A673 (cell line): ENCODE measurements at regions not wholly inside any gene's neighbourhood (a gene's known extent, or its start where the extent isn't known, plus 50 kb on each side); places are given as distances from the start of the nearest gene placed in this dataset.

Experiments
- EZH2 ChIP-seq: fragments of 200-600 bp; sonication (generic); IDR thresholded peaks from 2 replicates; pipeline ENCODE4 v1.6.1; 2017; ENCODE audit warnings: borderline replicate concordance, low read depth, mild to moderate bottlenecking, mixed read lengths, antibody characterized with exemption, low read length; ENCODE audit not compliant: poor library complexity, severe bottlenecking
- TF ChIP-seq, protein P1 (sequence below): fragments of 300-800, 200-600 bp; sonication (generic); conservative IDR thresholded peaks from 2 replicates; pipeline ENCODE4 v1.5.1; 2017; ENCODE audit warnings: low read depth, mild to moderate bottlenecking, antibody characterized with exemption, low read length, moderate library complexity, mixed read lengths

- TF ChIP-seq, protein P1, sequence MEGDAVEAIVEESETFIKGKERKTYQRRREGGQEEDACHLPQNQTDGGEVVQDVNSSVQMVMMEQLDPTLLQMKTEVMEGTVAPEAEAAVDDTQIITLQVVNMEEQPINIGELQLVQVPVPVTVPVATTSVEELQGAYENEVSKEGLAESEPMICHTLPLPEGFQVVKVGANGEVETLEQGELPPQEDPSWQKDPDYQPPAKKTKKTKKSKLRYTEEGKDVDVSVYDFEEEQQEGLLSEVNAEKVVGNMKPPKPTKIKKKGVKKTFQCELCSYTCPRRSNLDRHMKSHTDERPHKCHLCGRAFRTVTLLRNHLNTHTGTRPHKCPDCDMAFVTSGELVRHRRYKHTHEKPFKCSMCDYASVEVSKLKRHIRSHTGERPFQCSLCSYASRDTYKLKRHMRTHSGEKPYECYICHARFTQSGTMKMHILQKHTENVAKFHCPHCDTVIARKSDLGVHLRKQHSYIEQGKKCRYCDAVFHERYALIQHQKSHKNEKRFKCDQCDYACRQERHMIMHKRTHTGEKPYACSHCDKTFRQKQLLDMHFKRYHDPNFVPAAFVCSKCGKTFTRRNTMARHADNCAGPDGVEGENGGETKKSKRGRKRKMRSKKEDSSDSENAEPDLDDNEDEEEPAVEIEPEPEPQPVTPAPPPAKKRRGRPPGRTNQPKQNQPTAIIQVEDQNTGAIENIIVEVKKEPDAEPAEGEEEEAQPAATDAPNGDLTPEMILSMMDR: no peak
- TF ChIP-seq EZH2: no peak
Observed at GRCh38 chr2:184372484-184372883, 225.8 kb upstream of the ZNF804A start.
